ENCODE measurements at regions not wholly inside any gene's neighbourhood (a gene's known extent, or its start where the extent isn't known, plus 50 kb on each side); places are given as distances from the start of the nearest gene placed in this dataset.

- Histone ChIP-seq H3K9me3 (ENCODE audit: low read length) (no peaks in the 10 kb centered on the region), H3K9ac (ENCODE audit: low read length) (no peak overlapping the region), H3K27ac (ENCODE audit: low read length) (no peak overlapping the region), H3K36me3 (ENCODE audit: insufficient read depth, low read length) (no peaks in the 10 kb centered on the region), H3K4me2 (ENCODE audit: low read length) (no peak overlapping the region), H3K27me3 (ENCODE audit: insufficient read depth, low read depth, low read length) (no peaks in the 10 kb centered on the region), H3F3A (ENCODE audit: insufficient read depth, low read length, poor library complexity, severe bottlenecking) (no peaks in the 10 kb centered on the region), H2AFZ (ENCODE audit: low read depth, low read length) (no peak overlapping the region), H3K9me2 (ENCODE audit: insufficient read depth, low read length) (no peaks in the 10 kb centered on the region), H4K20me1 (ENCODE audit: insufficient read depth) (no peaks in the 10 kb centered on the region), H3K4me3 (ENCODE audit: low read length) (no peak overlapping the region), H3K79me2 (replicated peaks; ENCODE audit: insufficient read depth, low read length) (no peaks in the 10 kb centered on the region)
- TF ChIP-seq RAD21 (conservative IDR thresholded peaks at IDR 0.05) (no peak), TAF1 (IDR thresholded peaks at IDR 0.05; ENCODE audit: low read depth) (no peak), SMC3 (conservative IDR thresholded peaks at IDR 0.05; ENCODE audit: poor library complexity) (no peak), REST (IDR thresholded peaks at IDR 0.05; ENCODE audit: borderline replicate concordance) (no peak), EP300 (conservative IDR thresholded peaks at IDR 0.05; ENCODE audit: poor library complexity, severe bottlenecking) (no peak), EZH2 (IDR thresholded peaks at IDR 0.05; ENCODE audit: borderline replicate concordance, insufficient read depth, low read length, poor library complexity, severe bottlenecking) (no peak)
These were observed 265.2 kb upstream of the CXCR4 start for GRCh38 chr2:136383167-136383566.

- H4K20me1 ChIP-seq (ENCODE audit: insufficient read depth): no peaks in the 10 kb centered on the region
- H3K9me3 ChIP-seq (ENCODE audit: low read length): no peaks in the 10 kb centered on the region
- no peak overlapping the region for H3K9ac ChIP-seq (ENCODE audit: low read length)
- no peak overlapping the region for H3K4me3 ChIP-seq (ENCODE audit: low read length)
- no peaks in the 10 kb centered on the region for H3K79me2 ChIP-seq (replicated peaks; ENCODE audit: insufficient read depth, low read length)
- no peak overlapping the region for H2AFZ ChIP-seq (ENCODE audit: low read depth, low read length)
- H3K27ac ChIP-seq (ENCODE audit: low read length): no peak overlapping the region
- no peaks in the 10 kb centered on the region for H3K9me2 ChIP-seq (ENCODE audit: insufficient read depth, low read length)
- no peaks in the 10 kb centered on the region for H3F3A ChIP-seq (ENCODE audit: insufficient read depth, low read length, poor library complexity, severe bottlenecking)
- H3K27me3 ChIP-seq (ENCODE audit: insufficient read depth, low read depth, low read length): no peaks in the 10 kb centered on the region
- H3K36me3 ChIP-seq (ENCODE audit: insufficient read depth, low read length): no peaks in the 10 kb centered on the region
- TF ChIP-seq EP300 (conservative IDR thresholded peaks at IDR 0.05; ENCODE audit: poor library complexity, severe bottlenecking) (no peak), MXI1 (conservative IDR thresholded peaks at IDR 0.05; ENCODE audit: poor library complexity, severe bottlenecking) (no peak), TAF1 (IDR thresholded peaks at IDR 0.05; ENCODE audit: low read depth) (no peak), EZH2 (IDR thresholded peaks at IDR 0.05; ENCODE audit: borderline replicate concordance, insufficient read depth, low read length, poor library complexity, severe bottlenecking) (no peak), POLR2AphosphoS5 (IDR thresholded peaks at IDR 0.05) (no peak), SMC3 (conservative IDR thresholded peaks at IDR 0.05; ENCODE audit: poor library complexity) (no peak), RAD21 (conservative IDR thresholded peaks at IDR 0.05) (no peak), CTCF (IDR thresholded peaks at IDR 0.05; ENCODE audit: poor library complexity, severe bottlenecking) (no peak), REST (IDR thresholded peaks at IDR 0.05; ENCODE audit: borderline replicate concordance) (no peak)
- H3K4me2 ChIP-seq (ENCODE audit: low read length): no peak overlapping the region
These were observed 264.0 kb upstream of the CXCR4 start for GRCh38 chr2:136381722-136382633.

All from neural cell (in vitro differentiated cells).